ENCODE measurements at regions not wholly inside any gene's neighbourhood (a gene's known extent, or its start where the extent isn't known, plus 50 kb on each side); places are given as distances from the start of the nearest gene placed in this dataset.

DNA sequence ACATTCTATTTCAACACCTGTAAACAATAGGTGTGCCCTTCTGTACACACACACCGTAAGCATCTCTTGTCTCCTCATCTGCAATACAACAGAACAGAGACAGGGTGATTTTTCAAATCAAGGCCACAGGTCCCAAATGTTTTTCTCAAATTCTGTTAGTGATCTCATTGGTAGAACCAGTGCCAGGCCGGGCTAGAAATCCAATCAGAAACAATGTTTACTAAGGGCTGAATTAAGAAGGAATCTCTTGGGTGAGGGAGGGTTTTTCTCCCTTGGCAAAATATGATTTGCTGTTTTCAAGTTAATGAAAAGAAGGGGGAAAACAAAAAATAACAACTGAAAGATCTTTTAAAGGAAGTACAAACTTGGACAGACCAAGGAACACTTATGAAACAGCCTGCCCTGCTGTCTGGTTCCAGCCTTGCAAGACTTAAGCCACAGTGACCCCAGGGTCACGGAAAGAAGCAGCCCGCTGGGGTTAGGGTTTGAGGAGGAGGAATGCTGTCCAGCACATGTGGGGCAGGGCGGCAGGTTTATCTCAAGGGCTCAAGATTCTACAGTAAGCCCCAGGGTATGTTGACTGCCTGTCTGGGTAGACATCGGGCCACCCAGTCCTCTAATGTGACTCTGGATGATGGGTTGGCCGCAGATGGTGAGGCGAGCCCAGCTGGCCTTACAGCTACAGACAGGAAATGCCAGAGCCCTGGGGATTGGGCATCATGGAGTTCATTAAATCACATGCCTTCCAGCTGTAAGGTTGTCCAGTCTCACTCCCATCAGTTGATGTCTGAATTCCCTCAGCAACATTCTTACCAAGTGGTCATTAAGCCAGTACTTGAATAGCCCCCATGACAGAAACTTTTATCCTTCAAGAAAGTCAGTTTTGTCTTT, 73.3 kb upstream of the SLC44A3 start:
- POLR2A ChIA-PET = no interaction called here
- intact Hi-C loops (cut with DNase I, micrococcal nuclease) = no loop called here
- Mint-ChIP-seq H3K4me1 (ENCODE audit: low read depth) (no peaks in the 10 kb centered on the region), H3K27me3 (peaks cover 6% of the 10 kb centered on the region), H3K4me3 (no peak overlapping the region), H3K36me3 (ENCODE audit: low read depth) (no peaks in the 10 kb centered on the region), H3K9me3 (peaks cover 5% of the 10 kb centered on the region), H3K27ac (no peak overlapping the region)
- H3K36me3 ChIP-seq (ENCODE audit: insufficient read depth, low read length) = no peaks in the 10 kb centered on the region
- no peak for DNase-seq
- ATAC-seq (ENCODE audit: poor library complexity) = no peak
- no peaks in the 10 kb centered on the region for H3K4me1 ChIP-seq (ENCODE audit: insufficient read depth, low read length)
- no peaks in the 10 kb centered on the region for H3K9me3 ChIP-seq (ENCODE audit: control insufficient read depth in 1 of 2, insufficient read depth in 1 of 2, low read length in 2 of 2)
- CTCF ChIA-PET = no interaction called here
- no peak overlapping the region for H3K4me3 ChIP-seq (ENCODE audit: low read length)
- TF ChIP-seq, protein P1, sequence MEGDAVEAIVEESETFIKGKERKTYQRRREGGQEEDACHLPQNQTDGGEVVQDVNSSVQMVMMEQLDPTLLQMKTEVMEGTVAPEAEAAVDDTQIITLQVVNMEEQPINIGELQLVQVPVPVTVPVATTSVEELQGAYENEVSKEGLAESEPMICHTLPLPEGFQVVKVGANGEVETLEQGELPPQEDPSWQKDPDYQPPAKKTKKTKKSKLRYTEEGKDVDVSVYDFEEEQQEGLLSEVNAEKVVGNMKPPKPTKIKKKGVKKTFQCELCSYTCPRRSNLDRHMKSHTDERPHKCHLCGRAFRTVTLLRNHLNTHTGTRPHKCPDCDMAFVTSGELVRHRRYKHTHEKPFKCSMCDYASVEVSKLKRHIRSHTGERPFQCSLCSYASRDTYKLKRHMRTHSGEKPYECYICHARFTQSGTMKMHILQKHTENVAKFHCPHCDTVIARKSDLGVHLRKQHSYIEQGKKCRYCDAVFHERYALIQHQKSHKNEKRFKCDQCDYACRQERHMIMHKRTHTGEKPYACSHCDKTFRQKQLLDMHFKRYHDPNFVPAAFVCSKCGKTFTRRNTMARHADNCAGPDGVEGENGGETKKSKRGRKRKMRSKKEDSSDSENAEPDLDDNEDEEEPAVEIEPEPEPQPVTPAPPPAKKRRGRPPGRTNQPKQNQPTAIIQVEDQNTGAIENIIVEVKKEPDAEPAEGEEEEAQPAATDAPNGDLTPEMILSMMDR (IDR thresholded peaks at IDR 0.05) = no peak
- no peaks in the 10 kb centered on the region for H3K27me3 ChIP-seq (ENCODE audit: control insufficient read depth in 1 of 2, insufficient read depth in 2 of 2, low read length in 2 of 2)
- no peak overlapping the region for H3K27ac ChIP-seq (ENCODE audit: low read depth in 1 of 2, low read length in 2 of 2)

GRCh38 chr1:94745742-94746141, 74.4 kb upstream of the SLC44A3 start:
- TF ChIP-seq, protein P1 (IDR thresholded peaks at IDR 0.05) = no peak
- Histone ChIP-seq H3K27ac (ENCODE audit: low read depth in 1 of 2, low read length in 2 of 2) (no peak overlapping the region), H3K36me3 (ENCODE audit: insufficient read depth, low read length) (no peaks in the 10 kb centered on the region), H3K9me3 (ENCODE audit: control insufficient read depth in 1 of 2, insufficient read depth in 1 of 2, low read length in 2 of 2) (no peaks in the 10 kb centered on the region), H3K27me3 (ENCODE audit: control insufficient read depth in 1 of 2, insufficient read depth in 2 of 2, low read length in 2 of 2) (no peaks in the 10 kb centered on the region), H3K4me1 (ENCODE audit: insufficient read depth, low read length) (no peaks in the 10 kb centered on the region), H3K4me3 (ENCODE audit: low read length) (no peak overlapping the region)
- peaks cover 5% of the 10 kb centered on the region for H3K9me3 Mint-ChIP-seq
- no peak overlapping the region for H3K4me3 Mint-ChIP-seq
- ChIA-PET POLR2A (no interaction called here), CTCF (no interaction called here)
- intact Hi-C loops (cut with DNase I, micrococcal nuclease) = no loop called here
- no peaks in the 10 kb centered on the region for H3K36me3 Mint-ChIP-seq (ENCODE audit: low read depth)
- DNase-seq (no peak), ATAC-seq (ENCODE audit: poor library complexity) (no peak)
- peaks cover 6% of the 10 kb centered on the region for H3K27me3 Mint-ChIP-seq
- no peak overlapping the region for H3K27ac Mint-ChIP-seq
- no peaks in the 10 kb centered on the region for H3K4me1 Mint-ChIP-seq (ENCODE audit: low read depth)

- H3K4me3 Mint-ChIP-seq = no peak overlapping the region
- no peaks in the 10 kb centered on the region for H3K9me3 ChIP-seq (ENCODE audit: control insufficient read depth in 1 of 2, insufficient read depth in 1 of 2, low read length in 2 of 2)
- TF ChIP-seq, protein P1 (IDR thresholded peaks at IDR 0.05) = no peak
- H3K27ac ChIP-seq (ENCODE audit: low read depth in 1 of 2, low read length in 2 of 2) = no peak overlapping the region
- CTCF ChIA-PET = no interaction called here
- POLR2A ChIA-PET = no interaction called here
- no peaks in the 10 kb centered on the region for H3K4me1 Mint-ChIP-seq (ENCODE audit: low read depth)
- ATAC-seq (ENCODE audit: poor library complexity) = no peak
- H3K36me3 ChIP-seq (ENCODE audit: insufficient read depth, low read length) = no peaks in the 10 kb centered on the region
- no peaks in the 10 kb centered on the region for H3K4me1 ChIP-seq (ENCODE audit: insufficient read depth, low read length)
- no peaks in the 10 kb centered on the region for H3K36me3 Mint-ChIP-seq (ENCODE audit: low read depth)
- DNase-seq = no peak
- no peak overlapping the region for H3K27ac Mint-ChIP-seq
- H3K9me3 Mint-ChIP-seq = peaks cover 3% of the 10 kb centered on the region
- H3K27me3 Mint-ChIP-seq = peaks cover 12% of the 10 kb centered on the region
- no peak overlapping the region for H3K4me3 ChIP-seq (ENCODE audit: low read length)
- intact Hi-C loops (cut with DNase I, micrococcal nuclease) = no loop called here
- peaks cover 0 to 4% of the 10 kb centered on the region in 2 experiments for H3K27me3 ChIP-seq (ENCODE audit: control insufficient read depth in 1 of 2, insufficient read depth in 2 of 2, low read length in 2 of 2)
Measured at GRCh38 chr1:94743862-94744261, 76.3 kb upstream of the SLC44A3 start.

All from CD4-positive, alpha-beta T cell (primary cell).